VCaP (cell line): ENCODE measurements at regions not wholly inside any gene's neighbourhood (a gene's known extent, or its start where the extent isn't known, plus 50 kb on each side); places are given as distances from the start of the nearest gene placed in this dataset.

ENCODE experiments used
- H3K27ac ChIP-seq: fragments of 450-650 bp; 2 replicates; pipeline ENCODE4 v1.5.1; 2017
- TF ChIP-seq, protein P1 (sequence below): fragments of 450-650 bp; conservative IDR thresholded peaks from 2 replicates; pipeline ENCODE4 v1.5.1; 2017; ENCODE audit warnings: mild to moderate bottlenecking, moderate library complexity

DNA sequence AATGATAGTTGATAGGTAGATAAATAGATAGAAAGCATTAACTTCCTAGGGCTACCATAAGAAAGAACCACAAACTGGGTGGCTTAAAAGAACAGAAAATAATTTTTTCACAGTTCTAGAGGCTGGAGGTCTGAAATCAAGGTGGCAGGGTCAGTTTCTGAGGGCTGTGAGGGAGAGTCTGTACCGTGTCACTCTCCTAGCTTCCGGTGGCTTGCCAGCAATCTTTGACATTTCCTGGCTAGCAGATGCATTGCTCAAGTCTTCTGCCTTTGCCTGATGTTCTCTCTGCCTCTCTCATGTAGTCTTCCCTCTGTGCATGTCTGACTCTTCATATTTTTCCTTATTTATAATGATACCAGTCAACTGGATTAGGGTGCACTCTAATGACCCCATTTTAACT, 1132.7 kb downstream of the CDH9 start:
- TF ChIP-seq, protein P1, sequence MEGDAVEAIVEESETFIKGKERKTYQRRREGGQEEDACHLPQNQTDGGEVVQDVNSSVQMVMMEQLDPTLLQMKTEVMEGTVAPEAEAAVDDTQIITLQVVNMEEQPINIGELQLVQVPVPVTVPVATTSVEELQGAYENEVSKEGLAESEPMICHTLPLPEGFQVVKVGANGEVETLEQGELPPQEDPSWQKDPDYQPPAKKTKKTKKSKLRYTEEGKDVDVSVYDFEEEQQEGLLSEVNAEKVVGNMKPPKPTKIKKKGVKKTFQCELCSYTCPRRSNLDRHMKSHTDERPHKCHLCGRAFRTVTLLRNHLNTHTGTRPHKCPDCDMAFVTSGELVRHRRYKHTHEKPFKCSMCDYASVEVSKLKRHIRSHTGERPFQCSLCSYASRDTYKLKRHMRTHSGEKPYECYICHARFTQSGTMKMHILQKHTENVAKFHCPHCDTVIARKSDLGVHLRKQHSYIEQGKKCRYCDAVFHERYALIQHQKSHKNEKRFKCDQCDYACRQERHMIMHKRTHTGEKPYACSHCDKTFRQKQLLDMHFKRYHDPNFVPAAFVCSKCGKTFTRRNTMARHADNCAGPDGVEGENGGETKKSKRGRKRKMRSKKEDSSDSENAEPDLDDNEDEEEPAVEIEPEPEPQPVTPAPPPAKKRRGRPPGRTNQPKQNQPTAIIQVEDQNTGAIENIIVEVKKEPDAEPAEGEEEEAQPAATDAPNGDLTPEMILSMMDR = no peak
- no peak overlapping the region for H3K27ac ChIP-seq

DNA sequence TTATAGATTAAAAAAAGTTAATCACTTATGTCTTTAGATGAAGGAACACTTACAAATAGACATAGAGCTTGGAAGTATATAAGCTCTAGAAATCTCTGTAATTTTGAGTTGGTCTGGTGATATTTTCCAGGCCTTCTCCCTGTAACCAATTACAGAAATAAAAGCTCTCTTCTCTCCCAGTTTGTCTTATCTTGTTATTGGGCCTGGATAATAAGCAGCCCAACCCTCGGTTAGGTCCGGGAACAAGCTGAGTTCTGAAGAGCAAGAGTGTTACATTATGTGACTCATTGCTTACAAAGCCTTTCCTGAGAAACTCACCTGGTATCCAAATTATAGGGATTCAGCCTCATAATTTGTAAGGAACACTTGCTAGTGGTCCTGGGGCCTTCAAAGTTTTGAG, 1146.2 kb downstream of the CDH9 start:
- TF ChIP-seq, protein P1 = no peak
- no peak overlapping the region for H3K27ac ChIP-seq

DNA sequence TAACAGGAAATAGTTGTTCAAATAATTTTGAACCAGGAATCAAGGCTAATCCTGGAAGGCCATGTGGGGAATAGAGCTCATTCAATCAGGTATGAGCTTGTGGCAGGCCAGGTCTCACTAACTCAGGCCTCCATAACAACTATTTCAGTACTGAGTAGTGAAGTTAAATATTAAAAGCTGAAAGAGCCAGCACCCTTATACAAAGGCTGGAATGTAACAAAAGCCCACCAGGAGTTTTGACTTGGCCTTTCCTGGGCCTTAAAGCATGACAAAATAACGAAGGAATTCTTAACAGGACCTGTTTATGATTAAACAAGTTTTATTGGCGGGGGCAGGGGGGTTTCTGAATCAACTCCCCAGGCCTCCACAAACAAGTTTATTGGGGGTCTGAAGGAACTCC, 1146.7 kb downstream of the CDH9 start:
- H3K27ac ChIP-seq = no peak overlapping the region
- TF ChIP-seq, protein P1 = no peak

DNA sequence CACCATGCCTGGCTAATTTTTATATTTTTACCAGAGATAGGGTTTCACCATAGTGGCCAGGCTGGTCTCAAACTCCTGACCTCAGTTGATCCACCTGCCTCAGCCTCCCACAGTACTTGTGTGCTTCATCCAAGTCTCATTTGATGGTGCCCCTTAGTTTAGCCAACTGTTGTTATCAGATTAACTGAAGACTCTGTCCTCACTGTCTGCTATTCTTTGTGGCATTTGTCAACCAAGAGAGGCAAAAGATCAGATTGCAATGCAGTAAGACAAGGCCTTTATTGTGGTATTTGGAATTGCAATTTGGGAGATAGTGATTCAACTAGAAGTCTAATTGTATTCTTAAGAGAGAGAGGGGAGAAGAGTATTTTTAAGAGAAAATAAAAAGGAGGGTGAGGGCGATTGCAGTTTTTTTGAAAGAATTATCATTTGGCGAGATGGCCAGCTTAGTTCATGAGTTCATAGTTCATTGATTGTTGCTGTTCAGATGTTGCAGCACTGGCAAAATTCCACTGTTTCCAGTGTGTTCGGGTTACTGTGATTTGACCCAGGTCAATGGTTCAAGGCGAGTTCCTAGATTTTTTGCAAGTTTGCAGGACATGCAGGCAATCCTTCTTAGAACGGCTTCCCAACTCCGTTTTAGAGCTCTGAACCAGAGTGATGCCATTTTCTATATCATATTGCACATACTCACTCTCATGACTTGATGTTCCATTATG, 1156.9 kb downstream of the CDH9 start:
- H3K27ac ChIP-seq = no peak overlapping the region
- TF ChIP-seq, protein P1 = no peak

DNA sequence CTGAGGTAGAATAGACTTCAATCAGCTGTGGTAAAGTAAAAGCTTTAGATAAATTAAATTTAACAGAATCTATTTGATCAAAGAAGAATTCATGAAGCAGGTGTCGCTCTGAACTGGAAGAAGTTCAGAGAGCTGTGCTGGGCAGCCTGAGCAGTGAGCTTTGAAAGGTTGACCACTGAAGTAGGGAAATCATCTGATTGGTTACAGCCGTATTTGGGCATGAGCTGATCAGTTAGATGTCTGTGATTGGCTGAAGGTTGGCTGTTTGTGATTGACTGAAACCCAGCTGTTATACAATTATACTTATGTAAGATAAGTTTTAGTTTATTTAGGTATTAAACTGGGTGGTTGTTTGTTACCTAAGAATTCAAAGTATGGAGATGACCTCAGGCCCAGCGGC, 1174.6 kb downstream of the CDH9 start:
- TF ChIP-seq, protein P1 = no peak

DNA sequence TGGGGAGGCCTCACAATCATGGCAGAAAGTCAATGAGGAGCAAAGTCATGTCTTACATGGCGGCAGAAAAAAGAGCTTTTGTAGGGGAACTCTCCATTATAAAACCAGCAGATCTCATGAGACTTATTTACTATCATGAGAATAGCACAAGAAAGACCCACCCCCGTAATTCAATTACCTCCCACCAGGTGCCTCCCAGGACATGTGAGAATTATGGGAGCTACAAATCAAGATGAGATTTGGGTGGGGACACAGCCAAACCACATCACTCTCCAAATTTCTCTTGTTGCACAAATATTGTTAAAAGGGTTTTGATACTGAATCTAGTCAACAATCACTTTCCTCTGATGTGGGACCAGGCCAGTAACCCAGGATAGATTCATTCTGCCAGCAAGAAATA, 1176.1 kb downstream of the CDH9 start:
- TF ChIP-seq, protein P1 = no peak
- no peak overlapping the region for H3K27ac ChIP-seq

More for the DNA sequence above, 1174.6 kb downstream of the CDH9 start:
- no peak overlapping the region for H3K27ac ChIP-seq

DNA sequence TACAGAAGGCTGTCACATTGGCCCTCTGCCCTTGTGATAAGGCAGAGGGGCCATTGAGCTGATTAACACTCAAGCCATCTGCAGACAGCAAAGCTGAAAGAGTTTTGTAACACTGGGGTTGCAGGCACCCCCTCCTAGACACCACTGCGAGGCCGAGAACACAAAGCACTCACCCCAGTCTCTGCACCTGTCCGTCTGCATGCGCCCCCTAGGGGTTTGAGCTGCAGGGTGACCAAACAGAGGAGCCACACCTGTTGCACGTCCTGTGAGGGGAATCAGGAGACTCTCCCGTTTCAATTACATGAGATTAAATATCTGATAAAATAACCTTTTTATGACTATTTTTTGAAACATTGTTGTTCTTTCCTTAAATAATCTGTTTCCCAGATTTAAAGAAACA, 1180.4 kb downstream of the CDH9 start:
- TF ChIP-seq, protein P1 = no peak; the same call in 1 of the 2 replicates
- H3K27ac ChIP-seq = no peak overlapping the region
